SK-N-MC (cell line): ENCODE measurements at regions not wholly inside any gene's neighbourhood (a gene's known extent, or its start where the extent isn't known, plus 50 kb on each side); places are given as distances from the start of the nearest gene placed in this dataset.

ENCODE experiments used
- DNase-seq: peaks from one replicate; pipeline ENCODE4 v3.0.0-alpha.2; 2011; ENCODE audit warnings: low read depth, low spot score
- H3K27ac ChIP-seq: fragments of 200-600 bp; sonication (generic); 2 replicates; pipeline ENCODE4 v1.5.1; 2016; ENCODE audit warnings: mixed run types
- H3K36me3 ChIP-seq: fragments of 200-600 bp; sonication (generic); 2 replicates; pipeline ENCODE4 v1.6.1; 2017; ENCODE audit warnings: antibody characterized with exemption, low read length, mixed read lengths; ENCODE audit not compliant: insufficient read depth
- H3K4me3 ChIP-seq: fragments of 200-600 bp; sonication (generic); 2 replicates; pipeline ENCODE4 v1.5.1; 2016
- H3K9ac ChIP-seq: fragments of 200-600 bp; sonication (generic); 2 replicates; pipeline ENCODE4 v1.8.0; 2017; ENCODE audit warnings: mixed run types, mixed read lengths; ENCODE audit not compliant: insufficient read length
- H3K9me3 ChIP-seq: fragments of 200-600 bp; sonication (generic); 2 replicates; pipeline ENCODE4 v1.6.1; 2017; ENCODE audit warnings: low read depth, mild to moderate bottlenecking, antibody characterized with exemption, low read length, moderate library complexity, mixed read lengths
- EZH2 ChIP-seq: fragments of 200-600 bp; sonication (generic); IDR thresholded peaks from one replicate; pipeline ENCODE4 v1.6.1; 2017; ENCODE audit warnings: antibody characterized with exemption
- FOXP2 ChIP-seq: optimal IDR thresholded peaks from 2 replicates; pipeline ENCODE3; 2011; ENCODE audit warnings: mild to moderate bottlenecking, moderate library complexity; ENCODE audit not compliant: insufficient read depth; ENCODE audit errors: extremely low read length, control extremely low read depth
- POLR2AphosphoS5 ChIP-seq: IDR thresholded peaks from 2 replicates; pipeline ENCODE4 v1.6.1; 2012; ENCODE audit warnings: mild to moderate bottlenecking, low read depth, low read length, borderline replicate concordance

DNA sequence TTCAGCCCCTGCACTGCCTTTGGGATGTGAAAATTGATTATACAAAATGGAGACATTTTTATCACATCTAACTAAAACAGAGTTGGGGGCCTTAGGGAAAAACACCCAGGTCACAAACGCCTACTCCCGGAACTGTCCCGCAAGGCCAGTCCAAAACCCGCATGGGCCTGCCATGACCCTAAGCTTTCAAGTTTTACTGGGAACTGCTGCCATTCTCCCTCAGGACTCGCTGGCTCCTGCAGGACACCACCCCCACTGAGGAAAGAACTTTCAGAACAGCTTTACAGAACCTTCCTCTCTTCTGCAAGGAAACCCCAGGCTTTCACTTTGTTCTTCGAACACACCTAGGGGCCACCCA is 320.4 kb upstream of the HS6ST1 start:
- Histone ChIP-seq H3K9ac (peak overlapping the region; percentile 52), H3K36me3 (no peaks in the 10 kb centered on the region), H3K4me3 (peak overlapping the region; percentile 65), H3K27ac (peak overlapping the region; percentile 98), H3K9me3 (no peaks in the 10 kb centered on the region)
- no peak for DNase-seq
- no peak for TF ChIP-seq FOXP2
- no peak for TF ChIP-seq EZH2
- TF ChIP-seq POLR2AphosphoS5: no peak

DNA sequence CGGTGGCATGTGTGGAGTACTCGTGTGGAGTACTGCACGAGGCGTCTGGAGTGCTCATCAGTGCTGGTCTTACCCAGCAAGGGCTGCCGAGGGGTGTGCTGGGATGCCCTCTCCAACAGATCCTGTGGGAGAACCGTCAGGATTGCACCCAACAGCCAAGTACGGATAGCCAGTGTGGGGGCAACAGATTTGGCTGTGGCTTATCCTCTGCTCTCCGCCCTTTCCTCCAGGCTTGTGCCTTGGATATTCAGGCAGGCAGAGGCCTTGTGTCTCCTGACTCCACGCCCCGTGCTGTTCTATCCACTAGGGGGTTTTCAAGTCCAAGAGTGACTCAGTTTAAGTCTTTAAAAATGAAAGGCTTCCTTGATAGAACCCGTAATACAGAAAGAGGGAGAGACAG is 321.0 kb upstream of the HS6ST1 start:
- no peak for DNase-seq
- H3K4me3 ChIP-seq: no peak overlapping the region; the same call in 1 of the 2 replicates
- peak overlapping the region; percentile 52 for H3K9ac ChIP-seq
- H3K9me3 ChIP-seq: no peaks in the 10 kb centered on the region
- H3K36me3 ChIP-seq: no peaks in the 10 kb centered on the region
- TF ChIP-seq POLR2AphosphoS5 (no peak), EZH2 (no peak), FOXP2 (no peak)
- H3K27ac ChIP-seq: peak overlapping the region; percentile 98

GRCh38 chr2:128640166-128640844 is 321.6 kb upstream of the HS6ST1 start:
- H3K27ac ChIP-seq: peak overlapping the region; percentile 98; the same call in 1 of the 2 replicates
- H3K9me3 ChIP-seq: no peaks in the 10 kb centered on the region
- no peak for DNase-seq
- no peak overlapping the region for H3K9ac ChIP-seq
- H3K4me3 ChIP-seq: no peak overlapping the region
- no peaks in the 10 kb centered on the region for H3K36me3 ChIP-seq
- no peak for TF ChIP-seq FOXP2
- TF ChIP-seq POLR2AphosphoS5: no peak
- no peak for TF ChIP-seq EZH2

- H3K36me3 ChIP-seq: no peaks in the 10 kb centered on the region
- TF ChIP-seq EZH2: no peak
- no peak for TF ChIP-seq FOXP2
- no peak for TF ChIP-seq POLR2AphosphoS5
- H3K27ac ChIP-seq: no peak overlapping the region; the same call in 1 of the 2 replicates
- H3K9me3 ChIP-seq: no peaks in the 10 kb centered on the region
- DNase-seq: no peak
- no peak overlapping the region for H3K4me3 ChIP-seq
- H3K9ac ChIP-seq: no peak overlapping the region
Observed at GRCh38 chr2:128640845-128641360, 322.2 kb upstream of the HS6ST1 start.

DNA sequence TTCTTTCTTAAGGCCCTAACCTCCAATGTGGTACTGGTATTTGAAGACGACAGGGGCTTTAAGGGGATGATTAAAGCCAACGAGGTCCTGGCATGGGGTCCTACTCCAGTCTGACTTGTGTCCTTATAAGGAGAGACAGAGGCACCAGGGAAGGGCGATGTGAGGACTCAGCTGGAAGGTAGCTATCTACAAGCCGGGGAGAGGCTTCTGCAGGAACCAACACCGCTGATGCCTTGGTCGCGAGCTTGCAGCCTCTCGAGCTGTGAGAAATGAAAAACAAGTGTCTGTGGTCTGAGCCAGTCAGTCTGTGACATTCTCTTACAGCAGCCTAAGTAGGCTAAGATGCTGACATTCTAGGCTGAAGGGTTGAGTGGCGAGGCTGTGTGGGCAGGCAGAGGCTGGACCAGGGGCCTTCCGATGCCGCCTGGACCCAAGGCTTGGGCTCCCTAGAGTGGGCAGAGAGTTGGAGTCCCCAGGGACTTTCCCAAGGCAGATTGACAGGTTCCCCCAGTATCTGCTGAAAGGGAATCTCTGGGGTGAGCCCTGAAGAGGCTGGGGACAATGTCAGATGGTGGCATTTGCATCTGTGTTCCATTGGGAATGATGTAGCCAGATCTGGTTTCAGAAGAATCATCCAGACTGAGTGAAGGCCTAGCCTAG is 322.9 kb upstream of the HS6ST1 start:
- TF ChIP-seq FOXP2 (no peak), EZH2 (no peak), POLR2AphosphoS5 (no peak)
- Histone ChIP-seq H3K9me3 (no peaks in the 10 kb centered on the region), H3K4me3 (no peak overlapping the region), H3K36me3 (no peaks in the 10 kb centered on the region), H3K27ac (no peak overlapping the region), H3K9ac (no peak overlapping the region)
- no peak for DNase-seq

DNA sequence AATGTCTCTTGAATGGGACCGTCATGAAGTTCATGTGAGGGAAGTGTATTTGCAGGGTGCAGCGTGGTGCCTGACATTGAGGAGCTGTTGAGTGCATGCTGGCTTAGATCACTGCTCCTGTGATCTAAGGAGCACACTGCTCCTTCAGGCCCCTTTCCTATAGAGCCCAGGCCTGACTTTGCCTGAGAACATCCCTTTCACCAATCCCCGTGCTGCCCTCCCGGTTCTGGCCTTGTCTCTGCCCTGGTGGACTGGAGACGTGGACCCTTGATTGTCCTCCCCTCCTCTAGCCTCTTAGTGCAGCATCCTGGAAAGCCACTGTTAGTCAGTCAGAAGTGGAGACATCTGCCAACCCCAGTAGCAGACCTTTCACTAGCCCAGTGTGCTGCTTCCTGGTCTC is 323.6 kb upstream of the HS6ST1 start:
- TF ChIP-seq FOXP2 (no peak), POLR2AphosphoS5 (no peak), EZH2 (no peak)
- H3K9me3 ChIP-seq: no peaks in the 10 kb centered on the region
- no peak overlapping the region for H3K27ac ChIP-seq
- H3K4me3 ChIP-seq: no peak overlapping the region
- no peak for DNase-seq
- no peaks in the 10 kb centered on the region for H3K36me3 ChIP-seq
- H3K9ac ChIP-seq: no peak overlapping the region

- Histone ChIP-seq H3K27ac (no peak overlapping the region), H3K36me3 (no peaks in the 10 kb centered on the region), H3K9ac (no peak overlapping the region), H3K4me3 (no peak overlapping the region), H3K9me3 (no peaks in the 10 kb centered on the region)
- no peak for TF ChIP-seq EZH2
- TF ChIP-seq FOXP2: no peak
- no peak for TF ChIP-seq POLR2AphosphoS5
- DNase-seq: no peak
Observed at GRCh38 chr2:128642821-128643220, 324.2 kb upstream of the HS6ST1 start.

DNA sequence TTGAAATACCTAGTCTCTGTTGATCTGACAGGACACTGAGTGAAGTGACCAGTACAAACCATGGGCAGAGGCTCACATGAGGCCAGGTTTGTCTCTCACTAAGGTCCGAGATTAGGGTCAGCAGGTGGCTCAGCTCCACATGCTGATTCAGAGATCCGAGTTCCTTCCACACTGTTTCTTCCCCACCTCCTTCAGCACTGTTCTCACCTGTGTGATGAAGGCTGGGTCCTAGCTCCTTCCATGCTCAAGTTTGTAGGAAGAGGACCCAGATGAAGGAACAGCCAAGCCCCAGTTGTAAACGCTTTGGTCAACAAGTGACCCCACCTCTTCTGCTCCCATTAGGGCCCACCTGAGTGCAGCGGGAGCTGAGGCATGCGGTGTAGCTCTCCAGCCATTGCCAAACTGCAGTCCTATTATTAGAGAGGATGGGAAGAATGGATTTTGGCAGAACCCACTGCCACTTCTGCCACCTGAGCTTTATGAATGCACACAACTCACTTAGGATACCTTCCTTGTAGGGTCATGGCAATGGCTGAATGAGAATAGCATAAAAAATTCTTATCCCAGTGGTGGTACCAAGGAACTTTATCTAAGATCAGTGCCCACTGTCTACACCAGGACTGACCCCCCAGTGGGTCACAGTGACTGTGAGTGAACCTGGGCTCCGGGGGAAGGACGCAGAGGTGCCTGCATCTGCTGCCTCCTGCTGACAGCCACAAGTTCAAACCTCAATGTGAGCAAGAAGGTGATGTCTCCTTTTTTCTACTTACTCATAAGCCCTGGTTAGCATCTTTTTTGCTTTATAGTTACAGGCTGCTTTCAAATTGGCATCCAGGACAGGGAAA is 324.8 kb upstream of the HS6ST1 start:
- TF ChIP-seq EZH2 (no peak), FOXP2 (no peak), POLR2AphosphoS5 (no peak)

DNA sequence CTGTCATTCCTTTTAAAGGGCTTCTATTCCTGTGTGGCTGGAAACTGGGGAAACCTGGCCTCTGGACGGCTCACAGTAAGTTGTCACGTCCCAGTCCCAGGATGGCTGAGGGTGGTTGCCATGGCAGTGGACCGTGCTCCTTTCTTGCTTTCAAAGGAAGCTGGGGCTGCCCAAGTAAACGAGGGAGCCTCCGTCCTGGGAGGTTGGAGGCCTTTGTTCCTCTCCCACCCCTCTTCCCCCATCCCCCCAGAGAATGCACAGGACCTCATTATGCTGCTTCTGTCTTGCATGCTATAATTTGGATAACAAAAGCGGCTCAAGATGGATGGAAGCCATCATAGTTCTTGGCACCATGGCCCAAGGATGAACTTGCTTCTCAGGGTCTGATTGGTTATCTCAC is 325.5 kb upstream of the HS6ST1 start:
- no peak for DNase-seq

More for the DNA sequence above, 324.8 kb upstream of the HS6ST1 start:
- no peak overlapping the region for H3K4me3 ChIP-seq
- H3K27ac ChIP-seq: no peak overlapping the region
- DNase-seq: no peak
- H3K36me3 ChIP-seq: no peaks in the 10 kb centered on the region
- H3K9ac ChIP-seq: no peak overlapping the region
- H3K9me3 ChIP-seq: no peaks in the 10 kb centered on the region

More for the DNA sequence above, 325.5 kb upstream of the HS6ST1 start:
- Histone ChIP-seq H3K9me3 (no peaks in the 10 kb centered on the region), H3K36me3 (no peaks in the 10 kb centered on the region), H3K4me3 (no peak overlapping the region), H3K9ac (no peak overlapping the region), H3K27ac (no peak overlapping the region)
- no peak for TF ChIP-seq FOXP2
- TF ChIP-seq EZH2: no peak
